ENCODE measurements at regions not wholly inside any gene's neighbourhood (a gene's known extent, or its start where the extent isn't known, plus 50 kb on each side); places are given as distances from the start of the nearest gene placed in this dataset.
"Not testable (repeated sequence)": the region's sequence is repeated elsewhere in the genome, so short reads cannot be mapped to it uniquely, and the experiment has no call there.

DNA sequence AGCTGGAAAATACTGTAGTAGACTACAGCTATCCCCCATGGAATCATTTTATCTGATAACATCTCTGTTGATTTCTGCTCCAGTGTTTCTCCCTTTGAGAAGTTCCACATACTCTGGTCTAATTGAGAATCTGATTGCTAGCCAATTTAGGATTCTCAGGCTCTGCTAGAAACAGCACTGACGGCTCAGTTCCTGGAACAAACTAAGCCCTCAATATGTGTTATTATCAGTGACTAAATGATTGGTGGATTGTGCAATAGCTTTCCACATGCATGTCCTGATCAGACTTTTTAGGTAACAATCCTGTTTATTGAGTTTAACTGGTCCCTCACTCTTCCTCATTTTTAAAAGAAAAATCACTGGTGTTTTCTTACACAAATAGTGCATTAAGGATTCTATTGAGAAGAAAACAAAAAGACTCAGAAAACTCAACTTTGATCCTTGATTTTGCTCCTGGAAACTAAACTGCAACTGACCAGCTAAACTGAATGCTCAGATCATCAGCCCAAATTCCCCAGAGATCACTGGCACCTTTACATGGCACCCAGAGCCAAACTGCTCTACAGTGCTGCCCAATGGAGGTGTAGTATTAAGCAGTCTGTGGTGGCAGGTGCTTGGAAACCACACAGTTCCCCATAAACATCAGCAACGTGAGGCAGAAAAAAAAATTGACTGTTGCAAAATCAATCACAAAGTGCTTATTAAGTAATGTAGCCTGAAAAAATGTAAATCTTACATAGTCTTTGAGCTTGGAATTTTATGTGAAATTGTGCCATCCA lies 423.7 kb downstream of the TOX3 start:
- no peak overlapping the region for H3K4me3 ChIP-seq (replicated peaks; ENCODE audit: low read depth, low read length)
- TF ChIP-seq CTCF (IDR thresholded peaks at IDR 0.05; ENCODE audit: low read length, missing control alignments) = no peak
- DNase-seq (ENCODE audit: low read depth) = no peak

DNA sequence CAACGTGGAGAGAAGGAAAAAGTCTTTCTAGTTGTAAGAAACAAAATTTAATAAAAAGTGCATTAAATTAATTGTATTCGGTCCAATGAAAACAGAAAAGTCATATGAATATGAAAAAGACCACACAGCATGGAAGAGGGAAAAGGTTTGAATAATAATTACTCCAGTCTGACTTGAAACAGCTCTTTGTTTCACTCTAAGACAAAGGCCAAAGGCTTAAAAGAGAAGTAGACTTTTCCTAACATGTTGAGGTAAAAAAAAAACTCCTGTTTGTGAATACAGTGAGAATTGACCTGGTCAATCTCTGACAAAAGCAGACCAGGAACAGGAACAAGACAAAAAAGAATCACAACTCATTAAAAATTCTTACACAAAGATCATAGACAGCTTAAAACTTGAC lies 429.8 kb downstream of the TOX3 start:
- H3K4me3 ChIP-seq (replicated peaks; ENCODE audit: low read depth, low read length) = no peak overlapping the region
- TF ChIP-seq CTCF (IDR thresholded peaks at IDR 0.05; ENCODE audit: low read length, missing control alignments) = no peak
- no peak for DNase-seq (ENCODE audit: low read depth)

GRCh38 chr16:52114379-52114778 lies 432.6 kb downstream of the TOX3 start:
- DNase-seq (ENCODE audit: low read depth) = no peak
- no peak for TF ChIP-seq CTCF (IDR thresholded peaks at IDR 0.05; ENCODE audit: low read length, missing control alignments)
- no peak overlapping the region for H3K4me3 ChIP-seq (replicated peaks; ENCODE audit: low read depth, low read length)

DNA sequence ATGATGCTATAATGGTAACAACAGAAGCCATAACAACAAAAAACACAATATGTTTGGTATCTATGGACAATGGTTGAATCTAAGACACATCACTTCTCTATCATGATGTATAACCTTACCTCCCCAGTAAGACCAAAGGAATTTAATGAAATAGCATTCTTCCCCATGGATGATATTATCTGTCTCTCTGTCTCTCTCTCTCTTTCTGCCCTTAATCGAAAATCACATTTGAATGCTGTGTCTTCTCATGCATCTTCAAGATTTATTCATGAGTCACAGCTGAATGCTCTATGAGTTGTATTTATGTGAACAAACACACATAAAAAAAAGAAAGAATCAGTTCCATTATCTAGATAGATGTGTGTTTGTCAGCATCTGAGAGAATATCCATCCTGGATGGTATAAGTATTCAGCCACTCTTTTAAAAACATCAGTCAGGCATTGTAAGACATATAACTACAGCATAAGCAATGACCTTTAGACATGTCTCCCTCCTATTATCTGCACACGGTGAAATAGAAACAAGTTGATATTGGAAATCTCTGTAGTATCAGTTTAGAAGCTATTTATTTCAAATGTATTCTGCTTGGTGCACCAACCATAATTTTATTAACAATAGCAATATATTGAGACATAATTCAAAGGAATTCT lies 433.3 kb downstream of the TOX3 start:
- no peak overlapping the region for H3K4me3 ChIP-seq (replicated peaks; ENCODE audit: low read depth, low read length)
- DNase-seq (ENCODE audit: low read depth) = no peak
- TF ChIP-seq CTCF (IDR thresholded peaks at IDR 0.05; ENCODE audit: low read length, missing control alignments) = no peak

GRCh38 chr16:52104993-52105392 lies 441.9 kb downstream of the TOX3 start:
- H3K4me3 ChIP-seq (replicated peaks; ENCODE audit: low read depth, low read length); DNase-seq (ENCODE audit: low read depth): not testable (repeated sequence)

DNA sequence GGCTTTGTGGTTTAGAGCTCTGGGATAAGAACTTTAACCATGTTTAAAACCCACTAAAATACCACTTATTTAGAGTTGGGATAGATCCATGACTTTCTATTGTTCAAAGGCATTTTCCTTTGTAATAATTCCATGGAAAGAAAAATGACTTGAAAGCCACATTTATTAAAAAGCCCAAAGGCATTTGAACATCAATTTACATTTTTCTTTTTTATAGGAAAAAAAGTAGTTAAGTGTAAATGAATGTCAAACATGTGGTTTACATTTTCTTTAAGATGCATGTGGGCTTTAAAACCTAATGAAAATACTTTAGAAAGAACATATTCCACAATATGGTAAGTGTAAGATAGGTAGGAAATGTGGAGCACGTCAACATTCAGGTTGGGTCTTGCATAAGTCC lies 443.2 kb downstream of the TOX3 start:
- DNase-seq (ENCODE audit: low read depth) = no peak
- no peak overlapping the region for H3K4me3 ChIP-seq (replicated peaks; ENCODE audit: low read depth, low read length)
- TF ChIP-seq CTCF (IDR thresholded peaks at IDR 0.05; ENCODE audit: low read length, missing control alignments) = no peak

- no peak for DNase-seq (ENCODE audit: low read depth)
- no peak overlapping the region for H3K4me3 ChIP-seq (replicated peaks; ENCODE audit: low read depth, low read length)
- TF ChIP-seq CTCF (IDR thresholded peaks at IDR 0.05; ENCODE audit: low read length, missing control alignments) = no peak
Measured at GRCh38 chr16:52101246-52101645, 445.7 kb downstream of the TOX3 start.

Measured in fibroblast of pulmonary artery (primary cell).